ENCODE measurements at regions not wholly inside any gene's neighbourhood (a gene's known extent, or its start where the extent isn't known, plus 50 kb on each side); places are given as distances from the start of the nearest gene placed in this dataset.

DNA sequence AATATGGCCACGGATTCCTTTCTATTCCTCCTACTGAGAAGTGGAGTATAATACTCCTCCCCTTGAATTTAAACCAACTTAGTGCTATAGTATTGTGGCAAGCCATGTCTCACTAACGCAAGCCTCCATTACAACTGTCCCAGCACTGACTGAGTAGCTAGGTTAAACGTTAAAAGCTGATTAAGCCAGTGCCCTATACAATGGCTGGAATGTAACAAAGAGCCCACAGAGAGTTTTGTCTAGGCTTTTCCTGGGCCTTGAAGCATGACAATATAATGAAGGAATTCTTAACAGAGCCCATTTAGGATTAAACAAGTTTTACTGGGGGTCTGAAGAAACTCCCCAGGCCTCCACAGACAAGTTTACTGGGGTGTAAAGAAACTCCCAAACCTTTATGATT, 254.5 kb upstream of the DACH1 start:
- no peak for FAIRE-seq
- TF ChIP-seq TAF1 (IDR thresholded peaks at IDR 0.05; ENCODE audit: borderline replicate concordance, low read depth, low read length), result no peak
- TF ChIP-seq POLR2AphosphoS5 (IDR thresholded peaks at IDR 0.05; ENCODE audit: low read depth, low read length), result no peak
- TF ChIP-seq POLR2A (IDR thresholded peaks at IDR 0.05; ENCODE audit: low read depth, low read length), result no peak
- no peak for DNase-seq (ENCODE audit: insufficient read length)

DNA sequence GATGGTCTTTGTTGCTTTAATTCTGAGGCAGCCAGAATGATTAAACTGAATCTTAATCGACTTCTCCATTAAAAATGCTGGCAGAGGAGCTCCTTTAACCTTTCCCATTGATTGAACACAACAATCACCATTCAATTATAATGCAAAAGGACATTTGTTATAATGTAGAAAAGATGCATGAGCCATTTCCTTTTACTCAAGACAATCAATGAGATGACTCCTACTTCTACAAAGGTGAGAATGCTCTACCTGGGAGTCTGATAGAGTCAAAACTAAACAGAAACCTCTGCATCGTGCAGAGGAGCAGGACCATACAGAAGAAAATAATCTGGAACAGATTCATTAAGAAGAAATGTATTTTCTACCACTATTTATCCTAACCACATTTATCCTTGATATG, 253.6 kb upstream of the DACH1 start:
- DNase-seq (ENCODE audit: insufficient read length) (no peak), FAIRE-seq (no peak)
- TF ChIP-seq POLR2AphosphoS5 (IDR thresholded peaks at IDR 0.05; ENCODE audit: low read depth, low read length), result no peak
- TF ChIP-seq POLR2A (IDR thresholded peaks at IDR 0.05; ENCODE audit: low read depth, low read length), result no peak
- TF ChIP-seq TAF1 (IDR thresholded peaks at IDR 0.05; ENCODE audit: borderline replicate concordance, low read depth, low read length), result no peak

DNA sequence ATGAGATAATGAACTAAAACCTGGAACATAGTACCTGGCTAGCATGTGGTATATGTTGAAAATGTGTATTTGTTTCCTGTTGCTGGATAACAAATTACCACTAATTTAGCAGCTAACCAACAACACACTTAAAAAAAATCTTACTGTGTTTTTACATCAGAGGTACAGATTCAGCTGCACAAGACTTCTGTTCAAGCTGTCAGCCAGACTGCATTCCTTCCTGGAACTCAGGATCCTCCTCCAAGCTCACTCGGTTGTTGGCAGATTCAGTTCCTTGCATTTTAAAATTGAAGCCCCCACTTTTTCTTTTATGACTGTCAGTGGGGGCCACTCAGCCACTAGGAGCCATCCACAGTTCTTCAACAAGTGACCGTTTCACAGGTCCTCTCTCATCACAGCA, 246.9 kb upstream of the DACH1 start:
- DNase-seq (ENCODE audit: insufficient read length), result no peak
- TF ChIP-seq TAF1 (IDR thresholded peaks at IDR 0.05; ENCODE audit: borderline replicate concordance, low read depth, low read length) (no peak), POLR2A (IDR thresholded peaks at IDR 0.05; ENCODE audit: low read depth, low read length) (no peak), POLR2AphosphoS5 (IDR thresholded peaks at IDR 0.05; ENCODE audit: low read depth, low read length) (no peak)
- FAIRE-seq, result no peak

DNA sequence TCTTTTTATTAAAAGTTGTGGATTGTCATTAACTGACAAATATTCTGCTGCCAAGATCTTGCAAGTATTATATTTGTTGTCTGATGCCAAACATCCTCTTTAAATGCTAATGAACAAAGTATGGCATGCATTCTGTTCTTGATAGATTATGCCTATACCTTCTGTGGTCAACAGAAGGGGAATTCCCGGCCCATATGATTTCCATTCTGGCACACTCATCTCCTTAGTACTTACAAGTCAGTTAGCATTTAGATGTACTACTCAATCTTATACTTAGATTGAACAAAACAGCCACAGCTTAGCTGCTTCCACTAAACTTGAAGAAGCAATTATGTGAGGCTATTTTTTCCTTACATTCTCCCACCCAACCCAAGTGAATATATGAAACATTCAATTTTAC, 246.1 kb upstream of the DACH1 start:
- TF ChIP-seq POLR2AphosphoS5 (IDR thresholded peaks at IDR 0.05; ENCODE audit: low read depth, low read length) (no peak), POLR2A (IDR thresholded peaks at IDR 0.05; ENCODE audit: low read depth, low read length) (no peak)

DNA sequence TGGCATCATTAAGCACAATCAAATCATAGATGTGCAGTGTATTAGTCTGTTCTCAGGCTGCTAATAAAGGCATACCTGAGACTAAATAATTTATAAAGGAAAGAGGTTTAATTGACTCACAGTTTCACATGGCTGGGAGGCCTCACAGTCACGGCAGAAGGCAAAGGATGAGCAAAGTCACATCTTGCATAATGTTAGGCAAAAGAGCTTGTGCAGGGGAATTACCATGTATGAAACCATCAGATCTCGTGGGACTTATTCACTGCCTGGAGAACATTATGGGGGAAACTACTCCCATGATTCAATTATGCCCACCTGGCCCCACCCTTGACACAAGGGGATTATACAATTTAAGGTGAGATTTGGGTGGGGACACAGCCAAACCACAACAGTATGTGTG, 245.2 kb upstream of the DACH1 start:
- no peak for DNase-seq (ENCODE audit: insufficient read length)
- TF ChIP-seq POLR2A (IDR thresholded peaks at IDR 0.05; ENCODE audit: low read depth, low read length) (no peak), POLR2AphosphoS5 (IDR thresholded peaks at IDR 0.05; ENCODE audit: low read depth, low read length) (no peak), TAF1 (IDR thresholded peaks at IDR 0.05; ENCODE audit: borderline replicate concordance, low read depth, low read length) (no peak)
- FAIRE-seq, result no peak

More for the DNA sequence above, 246.1 kb upstream of the DACH1 start:
- no peak for DNase-seq (ENCODE audit: insufficient read length)
- FAIRE-seq, result no peak

DNA sequence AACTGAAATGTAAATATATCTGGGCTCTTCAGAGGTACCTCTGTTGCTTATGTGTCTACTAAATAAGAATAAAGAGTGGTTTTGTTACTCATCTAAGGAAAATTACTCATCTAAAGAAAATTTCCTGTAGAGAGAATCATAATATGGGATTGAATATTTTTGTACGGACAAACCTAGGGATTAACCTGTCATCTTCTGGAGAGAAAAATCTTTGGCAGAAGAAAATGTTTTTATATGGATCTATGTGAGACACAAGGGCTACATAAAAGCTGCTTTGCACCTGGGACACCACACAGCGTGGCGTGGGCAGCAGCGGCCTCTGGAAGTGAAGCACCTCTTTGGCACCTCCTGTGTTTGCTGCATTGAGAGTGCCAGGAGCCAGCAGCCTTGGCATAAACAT, 242.9 kb upstream of the DACH1 start:
- DNase-seq (ENCODE audit: insufficient read length), result no peak
- FAIRE-seq, result no peak

DNA sequence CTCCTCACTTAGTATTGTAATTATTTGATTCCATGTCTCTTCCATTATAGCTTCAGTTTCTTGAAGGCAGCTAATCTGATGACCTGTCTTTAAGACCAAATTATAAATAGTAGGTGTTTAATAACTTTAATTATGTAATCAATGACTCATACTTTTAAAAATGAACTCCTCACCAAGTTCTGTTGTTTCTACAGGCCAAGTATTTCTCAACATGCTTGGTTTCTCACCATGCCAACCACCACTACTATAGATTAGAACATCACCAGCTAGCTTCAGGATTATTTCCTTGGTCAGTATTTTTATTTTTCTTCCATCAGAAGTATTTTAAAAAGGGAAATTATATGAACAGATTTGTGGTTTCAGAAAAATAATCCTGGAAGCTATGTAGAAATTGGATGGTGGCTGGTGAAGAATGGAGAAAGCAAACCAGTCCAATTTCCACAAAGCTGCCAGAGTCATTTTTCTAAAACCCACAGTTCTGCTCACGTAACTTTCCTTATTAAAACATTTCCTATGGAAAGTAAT, 237.7 kb upstream of the DACH1 start:
- FAIRE-seq, result no peak
- TF ChIP-seq POLR2AphosphoS5 (IDR thresholded peaks at IDR 0.05; ENCODE audit: low read depth, low read length) (no peak), POLR2A (IDR thresholded peaks at IDR 0.05; ENCODE audit: low read depth, low read length) (no peak), TAF1 (IDR thresholded peaks at IDR 0.05; ENCODE audit: borderline replicate concordance, low read depth, low read length) (no peak)

More for the DNA sequence above, 242.9 kb upstream of the DACH1 start:
- TF ChIP-seq TAF1 (IDR thresholded peaks at IDR 0.05; ENCODE audit: borderline replicate concordance, low read depth, low read length) (no peak), POLR2A (IDR thresholded peaks at IDR 0.05; ENCODE audit: low read depth, low read length) (no peak), POLR2AphosphoS5 (IDR thresholded peaks at IDR 0.05; ENCODE audit: low read depth, low read length) (no peak)

DNA sequence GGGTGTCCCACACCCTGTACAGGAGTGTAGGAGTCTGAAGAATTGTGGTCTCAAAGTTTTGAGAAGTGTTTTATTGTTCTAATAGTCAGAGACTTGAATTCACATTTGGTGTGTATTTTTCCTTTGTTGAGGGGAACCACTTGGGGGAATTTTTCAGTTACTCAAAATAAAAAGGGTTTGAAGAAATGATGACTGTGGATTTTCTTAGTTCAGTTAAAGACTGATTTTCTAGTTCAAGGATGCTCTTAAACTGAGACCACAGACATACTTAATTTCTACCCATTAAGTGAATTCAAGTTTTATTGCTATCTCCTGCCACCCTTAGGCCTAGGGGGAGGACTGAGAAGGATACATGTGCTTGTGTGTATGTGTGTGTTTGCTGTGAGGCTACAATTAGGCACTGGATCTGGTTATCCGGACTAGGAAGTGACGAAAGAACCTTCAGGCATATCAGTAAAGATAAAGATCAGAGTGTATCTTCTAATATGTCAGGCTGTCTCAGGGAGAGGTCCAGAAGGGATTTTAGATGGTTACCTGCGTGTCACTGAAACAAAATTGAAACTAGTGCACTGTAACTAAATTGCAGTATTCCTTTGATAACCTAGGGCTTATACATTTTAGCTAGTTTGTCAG, 234.9 kb upstream of the DACH1 start:
- FAIRE-seq, result no peak
- TF ChIP-seq TAF1 (IDR thresholded peaks at IDR 0.05; ENCODE audit: borderline replicate concordance, low read depth, low read length), result no peak
- no peak for TF ChIP-seq POLR2A (IDR thresholded peaks at IDR 0.05; ENCODE audit: low read depth, low read length)
- TF ChIP-seq POLR2AphosphoS5 (IDR thresholded peaks at IDR 0.05; ENCODE audit: low read depth, low read length), result no peak
- no peak for DNase-seq (ENCODE audit: insufficient read length)

More for the DNA sequence above, 237.7 kb upstream of the DACH1 start:
- DNase-seq (ENCODE audit: insufficient read length), result no peak

DNA sequence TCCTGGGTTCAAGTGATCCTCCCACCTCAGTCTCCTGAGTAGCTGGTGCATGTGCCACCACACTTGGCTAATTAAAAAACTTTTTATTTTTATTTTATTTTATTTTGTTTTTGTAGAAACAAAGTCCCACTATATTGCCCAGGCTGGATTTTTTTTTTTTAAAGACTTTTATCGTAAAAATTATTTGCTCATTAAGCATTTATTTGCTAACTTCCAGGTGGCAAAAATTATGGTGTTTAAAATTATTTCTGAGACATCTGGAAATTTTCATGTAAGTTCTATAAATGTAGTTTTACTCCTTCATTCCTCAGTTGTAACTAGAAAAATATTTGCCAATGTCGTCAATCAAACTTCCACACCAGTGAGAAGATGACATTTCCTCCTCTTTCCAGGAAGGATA, 233.3 kb upstream of the DACH1 start:
- DNase-seq (ENCODE audit: insufficient read length) (no peak), FAIRE-seq (no peak)
- no peak for TF ChIP-seq POLR2AphosphoS5 (IDR thresholded peaks at IDR 0.05; ENCODE audit: low read depth, low read length)
- TF ChIP-seq TAF1 (IDR thresholded peaks at IDR 0.05; ENCODE audit: borderline replicate concordance, low read depth, low read length), result no peak
- TF ChIP-seq POLR2A (IDR thresholded peaks at IDR 0.05; ENCODE audit: low read depth, low read length), result no peak

DNA sequence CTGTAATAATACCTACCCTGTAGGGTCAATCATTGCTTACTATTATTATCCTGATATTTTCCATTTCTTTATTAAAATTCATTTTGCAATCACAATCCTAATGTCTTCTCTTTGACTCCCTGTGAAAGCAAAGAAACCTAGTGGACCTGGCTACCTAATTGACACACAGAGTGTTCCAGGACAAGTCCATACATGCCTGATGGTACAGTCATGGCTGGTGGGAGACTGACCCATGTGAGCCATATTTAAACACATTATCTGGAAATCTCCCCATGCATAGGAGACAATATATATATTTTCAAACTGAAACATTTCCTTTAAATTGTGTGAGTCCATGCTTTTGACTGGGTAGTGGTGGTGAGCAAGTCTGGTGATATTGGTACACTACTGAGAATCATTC, 230.6 kb upstream of the DACH1 start:
- DNase-seq (ENCODE audit: insufficient read length) (no peak), FAIRE-seq (no peak)
- TF ChIP-seq POLR2A (IDR thresholded peaks at IDR 0.05; ENCODE audit: low read depth, low read length), result no peak
- TF ChIP-seq POLR2AphosphoS5 (IDR thresholded peaks at IDR 0.05; ENCODE audit: low read depth, low read length), result no peak
- TF ChIP-seq TAF1 (IDR thresholded peaks at IDR 0.05; ENCODE audit: borderline replicate concordance, low read depth, low read length), result no peak

DNA sequence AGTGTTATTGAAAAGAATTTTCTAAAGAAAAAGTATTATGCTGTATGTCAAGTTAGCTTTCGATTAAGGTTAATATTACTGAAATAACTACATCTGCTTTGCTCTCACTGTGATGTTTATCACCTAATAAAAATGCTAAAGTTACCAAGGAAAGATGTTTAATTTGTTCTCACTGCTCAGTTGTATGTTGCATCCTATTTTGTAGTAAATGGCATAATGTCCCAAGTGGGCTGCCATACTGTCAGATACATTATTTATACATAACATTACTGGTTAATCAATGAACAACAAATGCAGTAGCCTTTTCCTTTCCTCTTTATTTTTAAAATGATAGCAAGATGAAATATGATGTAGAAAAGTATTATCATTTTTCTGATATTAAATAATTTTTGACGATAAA, 226.3 kb upstream of the DACH1 start:
- FAIRE-seq (no peak), DNase-seq (ENCODE audit: insufficient read length) (no peak)
- no peak for TF ChIP-seq POLR2A (IDR thresholded peaks at IDR 0.05; ENCODE audit: low read depth, low read length)
- TF ChIP-seq POLR2AphosphoS5 (IDR thresholded peaks at IDR 0.05; ENCODE audit: low read depth, low read length), result no peak
- no peak for TF ChIP-seq TAF1 (IDR thresholded peaks at IDR 0.05; ENCODE audit: borderline replicate concordance, low read depth, low read length)

DNA sequence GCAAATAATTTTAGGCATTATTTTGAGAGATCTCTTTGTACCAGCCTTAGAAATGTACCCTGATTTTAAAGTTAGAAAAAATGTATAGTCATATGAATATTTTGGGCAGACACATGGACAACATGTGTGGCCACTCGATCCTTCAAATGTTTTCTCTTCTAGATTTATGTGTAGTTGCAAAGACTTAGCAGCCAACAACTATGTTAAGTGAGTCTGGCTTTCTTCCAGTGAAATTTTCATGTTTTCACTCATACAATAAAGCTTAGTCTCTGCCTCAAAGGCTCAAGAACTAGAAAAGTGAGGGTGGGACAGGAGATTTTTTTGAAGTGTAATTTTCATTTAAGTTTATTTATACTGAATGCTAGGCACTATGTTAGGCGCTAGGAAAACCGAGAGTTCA, 207.7 kb upstream of the DACH1 start:
- DNase-seq (ENCODE audit: insufficient read length) (no peak), FAIRE-seq (no peak)
- TF ChIP-seq POLR2A (IDR thresholded peaks at IDR 0.05; ENCODE audit: low read depth, low read length) (no peak), TAF1 (IDR thresholded peaks at IDR 0.05; ENCODE audit: borderline replicate concordance, low read depth, low read length) (no peak), POLR2AphosphoS5 (IDR thresholded peaks at IDR 0.05; ENCODE audit: low read depth, low read length) (no peak)
